ENCODE measurements at regions not wholly inside any gene's neighbourhood (a gene's known extent, or its start where the extent isn't known, plus 50 kb on each side); places are given as distances from the start of the nearest gene placed in this dataset.

GRCh38 chr14:38724621-38725020 lies 378.4 kb downstream of the SEC23A start:
- H3K27ac Mint-ChIP-seq, result no peak overlapping the region
- intact Hi-C loops (cut with micrococcal nuclease), result loop anchor here (5.0 to 10.0 kb wide), 3 partner anchors 143 to 290 kb away; no protein-coding TSS in a partner anchor
- H3K9me3 ChIP-seq (replicated peaks in 1 of 2; ENCODE audit: control insufficient read depth in 1 of 2, insufficient read depth in 1 of 2, low read length in 2 of 2), result no peaks in the 10 kb centered on the region

DNA sequence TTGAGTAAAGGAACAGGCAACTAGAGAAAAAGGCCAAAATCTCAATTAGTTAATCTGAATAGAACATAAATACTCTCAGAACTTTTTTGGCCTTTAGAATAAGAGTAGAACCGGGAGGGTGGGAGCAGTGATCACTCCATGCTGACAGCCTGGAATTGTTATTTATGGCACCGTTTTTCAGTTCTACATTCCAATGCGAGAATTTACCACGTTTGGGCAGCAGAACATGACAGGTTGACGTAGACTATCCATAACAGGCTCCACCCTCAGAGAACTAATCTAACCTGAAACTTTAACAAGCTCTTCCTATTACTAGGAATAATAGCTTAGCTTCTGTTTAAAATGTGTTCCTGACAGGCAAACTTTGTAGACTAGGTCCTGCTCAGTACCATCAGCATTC lies 379.1 kb downstream of the SEC23A start:
- H3K36me3 Mint-ChIP-seq, result no peaks in the 10 kb centered on the region

More at GRCh38 chr14:38724621-38725020, 378.4 kb downstream of the SEC23A start:
- Histone ChIP-seq H3K27me3 (ENCODE audit: control insufficient read depth in 2 of 2, insufficient read depth in 2 of 2, low read length in 2 of 2) (no peaks in the 10 kb centered on the region), H3K9ac (ENCODE audit: insufficient read depth, low read length, poor library complexity, severe bottlenecking) (no peak overlapping the region), H3K27ac (ENCODE audit: low read depth in 1 of 2, low read length in 2 of 2) (no peak overlapping the region), H3K4me3 (replicated peaks in 1 of 3; ENCODE audit: low read depth in 2 of 3, low read length in 3 of 3) (no peak overlapping the region), H3K4me2 (replicated peaks; ENCODE audit: extremely low read depth, low read length, poor library complexity, severe bottlenecking) (no peak overlapping the region), H3K79me2 (ENCODE audit: insufficient read depth, low read length) (no peaks in the 10 kb centered on the region), H4K20me1 (ENCODE audit: insufficient read depth, low read length) (no peaks in the 10 kb centered on the region), H3K36me3 (replicated peaks in 1 of 2; ENCODE audit: control insufficient read depth in 1 of 2, insufficient read depth in 2 of 2, low read length in 2 of 2) (no peaks in the 10 kb centered on the region), H2AFZ (ENCODE audit: insufficient read depth, low read depth, low read length, poor library complexity, severe bottlenecking) (no peak overlapping the region), H3K4me1 (ENCODE audit: control insufficient read depth in 1 of 2, insufficient read depth in 2 of 2, low read length in 2 of 2) (no peaks in the 10 kb centered on the region)
- TF ChIP-seq CTCF (IDR thresholded peaks at IDR 0.05), result no peak
- H3K36me3 Mint-ChIP-seq, result no peaks in the 10 kb centered on the region
- no peak for DNase-seq
- H3K27me3 Mint-ChIP-seq (ENCODE audit: low read depth in 3 of 3), result no peaks in the 10 kb centered on the region
- H3K4me3 Mint-ChIP-seq, result no peak overlapping the region
- H3K4me1 Mint-ChIP-seq, result no peaks in the 10 kb centered on the region
- H3K9me3 Mint-ChIP-seq, result peaks cover 0 to 3% (median 0%) of the 10 kb centered on the region in 7 donors
- WGBS (ENCODE audit: insufficient coverage), result 92% methylated on average over 2 of the region's 3 CpGs

More for the DNA sequence above, 379.1 kb downstream of the SEC23A start:
- H3K79me2 ChIP-seq (ENCODE audit: insufficient read depth, low read length), result no peaks in the 10 kb centered on the region
- no peak overlapping the region for H3K4me3 ChIP-seq (replicated peaks in 1 of 3; ENCODE audit: low read depth in 2 of 3, low read length in 3 of 3)
- H3K4me2 ChIP-seq (replicated peaks; ENCODE audit: extremely low read depth, low read length, poor library complexity, severe bottlenecking), result no peak overlapping the region
- no peak overlapping the region for H2AFZ ChIP-seq (ENCODE audit: insufficient read depth, low read depth, low read length, poor library complexity, severe bottlenecking)
- no peaks in the 10 kb centered on the region for H4K20me1 ChIP-seq (ENCODE audit: insufficient read depth, low read length)
- no peak for DNase-seq
- no peaks in the 10 kb centered on the region for H3K36me3 ChIP-seq (replicated peaks in 1 of 2; ENCODE audit: control insufficient read depth in 1 of 2, insufficient read depth in 2 of 2, low read length in 2 of 2)
- Mint-ChIP-seq H3K4me1 (no peaks in the 10 kb centered on the region), H3K27ac (no peak overlapping the region), H3K9me3 (peaks cover 0 to 3% (median 0%) of the 10 kb centered on the region in 7 donors), H3K27me3 (ENCODE audit: low read depth in 3 of 3) (no peaks in the 10 kb centered on the region), H3K4me3 (no peak overlapping the region)
- TF ChIP-seq CTCF (IDR thresholded peaks at IDR 0.05), result no peak
- no CpG with 5 or more reads among the region's 5 CpGs for WGBS (ENCODE audit: insufficient coverage)
- H3K9ac ChIP-seq (ENCODE audit: insufficient read depth, low read length, poor library complexity, severe bottlenecking), result no peak overlapping the region
- no peaks in the 10 kb centered on the region for H3K9me3 ChIP-seq (replicated peaks in 1 of 2; ENCODE audit: control insufficient read depth in 1 of 2, insufficient read depth in 1 of 2, low read length in 2 of 2)
- H3K4me1 ChIP-seq (ENCODE audit: control insufficient read depth in 1 of 2, insufficient read depth in 2 of 2, low read length in 2 of 2), result no peaks in the 10 kb centered on the region
- intact Hi-C loops (cut with micrococcal nuclease), result loop anchor here (5.0 to 10.0 kb wide), 3 partner anchors 143 to 291 kb away; no protein-coding TSS in a partner anchor
- no peaks in the 10 kb centered on the region for H3K27me3 ChIP-seq (ENCODE audit: control insufficient read depth in 2 of 2, insufficient read depth in 2 of 2, low read length in 2 of 2)
- H3K27ac ChIP-seq (ENCODE audit: low read depth in 1 of 2, low read length in 2 of 2), result no peak overlapping the region
